ENCODE measurements at regions not wholly inside any gene's neighbourhood (a gene's known extent, or its start where the extent isn't known, plus 50 kb on each side); places are given as distances from the start of the nearest gene placed in this dataset.

GRCh38 chr11:86873573-86874083 is 73.3 kb downstream of the PRSS23 start:
- TF ChIP-seq CTCF (IDR thresholded peaks at IDR 0.05), result no peak
- no peak for TF ChIP-seq REST (IDR thresholded peaks at IDR 0.05; ENCODE audit: insufficient read depth in 1 of 2, low read depth in 2 of 2, low read length in 1 of 2)
- TF ChIP-seq POLR2AphosphoS5 (IDR thresholded peaks at IDR 0.05; ENCODE audit: low read depth, low read length), result no peak

Measured in Panc1 (cell line).